ENCODE measurements at regions not wholly inside any gene's neighbourhood (a gene's known extent, or its start where the extent isn't known, plus 50 kb on each side); places are given as distances from the start of the nearest gene placed in this dataset.
"Not testable (repeated sequence)": the region's sequence is repeated elsewhere in the genome, so short reads cannot be mapped to it uniquely, and the experiment has no call there.

DNA sequence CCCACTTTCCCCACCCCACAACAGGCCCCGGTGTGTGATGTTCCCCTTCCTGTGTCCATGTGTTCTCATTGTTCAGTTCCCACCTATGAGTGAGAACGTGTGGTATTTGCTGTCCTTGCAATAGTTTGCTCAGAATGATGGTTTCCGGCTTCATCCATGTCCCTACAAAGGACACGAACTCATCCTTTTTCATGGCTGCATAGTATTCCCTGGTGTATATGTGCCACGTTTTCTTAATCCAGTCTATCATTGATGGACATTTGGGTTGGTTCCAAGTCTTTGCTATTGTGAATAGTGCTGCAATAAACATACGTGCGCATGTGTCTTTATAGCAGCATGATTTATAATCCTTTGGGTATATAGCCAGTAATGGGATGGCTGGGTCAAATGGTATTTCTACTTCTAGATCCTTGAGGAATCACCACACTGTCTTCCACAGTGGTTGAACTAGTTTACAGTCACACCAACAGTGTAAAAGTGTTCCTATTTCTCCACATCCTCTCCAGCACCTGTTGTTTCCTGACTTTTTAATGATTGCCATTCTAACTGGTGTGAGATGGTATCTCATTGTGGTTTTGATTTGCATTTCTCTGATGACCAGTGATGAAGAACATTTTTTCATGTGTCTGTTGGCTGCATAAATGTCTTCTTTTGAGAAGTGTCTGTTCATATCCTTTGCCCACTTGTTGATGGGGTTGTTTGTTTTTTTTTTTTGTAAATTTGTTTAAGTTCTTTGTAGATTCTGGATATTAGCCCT lies 124.5 kb downstream of the TANC2 start:
- 38% methylated on average over 7 of the region's 7 CpGs for WGBS (ENCODE audit: insufficient coverage, low coverage, missing lambda C conversion rate)
- H2AFZ ChIP-seq (ENCODE audit: low read depth, low read length); FAIRE-seq; CTCF ChIA-PET (ENCODE audit: low intra/inter-chr PET ratio); H3K36me3 ChIP-seq (ENCODE audit: control insufficient read depth, insufficient read depth, low read length); intact Hi-C loops (cut with micrococcal nuclease); H3K4me3 ChIP-seq; H3K9me1 ChIP-seq (ENCODE audit: control insufficient read depth, insufficient read depth, low read length); DNase-seq (ENCODE audit: extremely low read depth in 1 of 4, low spot score in 3 of 4); H3K9me3 ChIP-seq (replicated peaks; ENCODE audit: control insufficient read depth, insufficient read depth, low read depth, low read length); H3K9ac ChIP-seq (ENCODE audit: insufficient read depth in 1 of 2, low read depth in 2 of 2, low read length in 2 of 2); H4K20me1 ChIP-seq (replicated peaks; ENCODE audit: control insufficient read depth, insufficient read depth, low read length); H3K4me2 ChIP-seq (ENCODE audit: insufficient read depth, low read length); H3K79me2 ChIP-seq (ENCODE audit: control insufficient read depth, insufficient read depth, low read length); BruUV-seq (replicated peaks); H3K27ac ChIP-seq (ENCODE audit: extremely low read depth, low read depth, low read length); H3K4me1 ChIP-seq (replicated peaks in 1 of 2; ENCODE audit: control insufficient read depth in 2 of 2, insufficient read depth in 2 of 2, low read length in 2 of 2); ATAC-seq; POLR2A ChIA-PET; H3K27me3 ChIP-seq (ENCODE audit: control insufficient read depth in 2 of 2, insufficient read depth in 2 of 2, low read length in 2 of 2); in situ Hi-C loops (cut with MboI): not testable (repeated sequence)
- TF ChIP-seq KDM1A (IDR thresholded peaks at IDR 0.05): peak in 1 of 2 experiments; percentile 41; a peak in 1 of 4 replicates
- TF ChIP-seq BCOR (IDR thresholded peaks at IDR 0.05): peak; percentile 84
- peak; percentile 94 for TF ChIP-seq ZNF146 (CRISPR knock-in tag; IDR thresholded peaks at IDR 0.05; ENCODE audit: unreplicated experiment)
- TF ChIP-seq RBM25 (IDR thresholded peaks at IDR 0.05; ENCODE audit: low read depth, low read length, severe bottlenecking): peak; percentile 16

DNA sequence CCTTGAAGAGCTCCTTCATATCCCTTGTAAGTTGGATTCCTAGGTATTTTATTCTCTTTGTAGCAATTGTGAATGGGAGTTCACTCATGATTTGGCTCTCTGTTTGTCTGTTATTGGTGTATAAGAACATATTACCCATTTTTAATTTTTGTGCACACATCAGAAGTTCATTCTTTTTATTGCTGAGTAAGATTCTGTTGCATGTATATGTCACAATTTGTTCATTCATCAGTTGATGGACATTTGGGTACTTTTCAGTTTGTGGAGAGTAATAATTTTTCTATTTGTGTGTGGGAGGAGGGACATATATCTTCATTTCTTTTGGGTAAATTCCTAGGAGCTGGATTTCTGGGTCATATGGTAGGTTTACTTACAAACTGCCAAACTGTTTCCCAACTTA lies 125.9 kb downstream of the TANC2 start:
- H4K20me1 ChIP-seq (replicated peaks; ENCODE audit: control insufficient read depth, insufficient read depth, low read length); CTCF ChIA-PET (ENCODE audit: low intra/inter-chr PET ratio); H3K79me2 ChIP-seq (ENCODE audit: control insufficient read depth, insufficient read depth, low read length); H3K9me3 ChIP-seq (replicated peaks; ENCODE audit: control insufficient read depth, insufficient read depth, low read depth, low read length); ATAC-seq; BruUV-seq (replicated peaks); H3K27ac ChIP-seq (ENCODE audit: extremely low read depth, low read depth, low read length); H3K4me2 ChIP-seq (ENCODE audit: insufficient read depth, low read length); H3K4me1 ChIP-seq (replicated peaks in 1 of 2; ENCODE audit: control insufficient read depth in 2 of 2, insufficient read depth in 2 of 2, low read length in 2 of 2); H3K9me1 ChIP-seq (ENCODE audit: control insufficient read depth, insufficient read depth, low read length); FAIRE-seq; H3K27me3 ChIP-seq (ENCODE audit: control insufficient read depth in 2 of 2, insufficient read depth in 2 of 2, low read length in 2 of 2); POLR2A ChIA-PET; H3K36me3 ChIP-seq (ENCODE audit: control insufficient read depth, insufficient read depth, low read length); H2AFZ ChIP-seq (ENCODE audit: low read depth, low read length); in situ Hi-C loops (cut with MboI); H3K4me3 ChIP-seq; intact Hi-C loops (cut with micrococcal nuclease); H3K9ac ChIP-seq (ENCODE audit: insufficient read depth in 1 of 2, low read depth in 2 of 2, low read length in 2 of 2); DNase-seq (ENCODE audit: extremely low read depth in 1 of 4, low spot score in 3 of 4): not testable (repeated sequence)
- TF ChIP-seq MAFG (tag; conservative IDR thresholded peaks at IDR 0.05) (0 out of 2 replicates have a peak, but pooled peaks have one; percentile 16), C11orf30 (IDR thresholded peaks at IDR 0.05; ENCODE audit: low read depth) (peak; percentile 38; the same call in 1 of the 2 replicates), ZNF316 (IDR thresholded peaks at IDR 0.05) (peak; percentile 61)
